HG02870 (cell line): ENCODE measurements at regions not wholly inside any gene's neighbourhood (a gene's known extent, or its start where the extent isn't known, plus 50 kb on each side); places are given as distances from the start of the nearest gene placed in this dataset.
"Not testable (repeated sequence)": the region's sequence is repeated elsewhere in the genome, so short reads cannot be mapped to it uniquely, and the experiment has no call there.

Source experiments
- ATAC-seq: cut with Tn5 transposase; IDR thresholded peaks from one replicate; pipeline ENCODE4 v1.9.1; 2021; ENCODE audit warnings: mild to moderate bottlenecking, moderate library complexity; ENCODE audit not compliant: unreplicated experiment

DNA sequence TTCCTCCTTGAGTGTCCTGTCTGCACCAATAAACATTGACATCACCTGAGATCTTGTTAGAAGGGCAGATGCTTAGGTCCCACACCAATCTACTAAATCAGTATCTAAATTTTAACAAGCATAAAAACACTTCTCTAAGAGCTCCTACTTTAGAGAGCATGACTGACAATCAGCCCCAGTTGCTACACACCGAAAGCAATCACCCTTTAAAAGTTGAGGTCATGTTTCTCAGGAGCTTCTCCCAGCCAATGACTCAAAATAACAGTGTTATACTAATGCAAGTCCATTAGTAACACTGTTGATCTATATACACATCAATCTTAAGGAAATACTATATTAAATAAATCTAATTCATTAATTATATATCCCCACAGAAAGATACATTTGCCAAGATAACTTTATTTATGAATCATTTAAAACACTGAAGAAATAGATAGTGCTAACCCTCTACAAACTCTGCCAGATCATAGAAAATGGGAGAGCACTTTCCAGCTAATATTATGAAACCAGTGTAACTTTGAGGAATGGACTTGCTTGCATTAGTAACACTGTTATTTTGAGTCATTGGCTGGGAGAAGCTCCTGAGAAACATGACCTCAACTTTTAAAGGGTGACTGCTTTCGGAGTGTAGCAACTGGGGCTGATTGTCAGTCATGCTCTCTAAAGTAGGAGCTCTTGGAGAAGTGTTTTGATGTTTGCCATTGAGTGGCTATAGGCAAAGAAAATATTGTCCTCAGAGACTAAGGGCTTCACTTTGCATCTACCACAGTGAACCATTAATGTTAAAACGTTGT lies 109.8 kb upstream of the HDX start:
- no peak for ATAC-seq

- ATAC-seq, result no peak
Measured at GRCh38 chrX:84634201-84634782, 132.0 kb upstream of the HDX start.

DNA sequence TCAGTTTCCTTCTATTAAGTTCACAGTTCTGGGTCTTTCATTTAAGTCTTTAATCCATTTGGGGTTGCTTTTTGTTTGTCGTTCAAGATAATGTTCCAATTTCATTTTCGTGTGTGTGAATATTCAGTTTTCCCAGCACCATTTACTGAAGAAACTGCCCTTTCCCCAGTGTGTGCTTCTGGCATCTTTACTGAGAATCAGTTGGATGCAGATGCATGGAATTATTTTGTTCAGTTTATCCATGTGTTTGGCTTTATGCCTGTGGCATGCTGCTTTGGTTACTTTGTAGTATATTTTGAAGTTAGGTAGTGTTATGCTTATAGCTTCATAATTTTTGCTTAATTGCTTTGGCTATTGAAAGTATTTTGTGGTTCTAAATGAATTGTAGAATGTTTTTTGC lies 163.8 kb upstream of the HDX start:
- no peak for ATAC-seq

GRCh38 chrX:84690228-84690627 lies 188.0 kb upstream of the HDX start:
- no peak for ATAC-seq

DNA sequence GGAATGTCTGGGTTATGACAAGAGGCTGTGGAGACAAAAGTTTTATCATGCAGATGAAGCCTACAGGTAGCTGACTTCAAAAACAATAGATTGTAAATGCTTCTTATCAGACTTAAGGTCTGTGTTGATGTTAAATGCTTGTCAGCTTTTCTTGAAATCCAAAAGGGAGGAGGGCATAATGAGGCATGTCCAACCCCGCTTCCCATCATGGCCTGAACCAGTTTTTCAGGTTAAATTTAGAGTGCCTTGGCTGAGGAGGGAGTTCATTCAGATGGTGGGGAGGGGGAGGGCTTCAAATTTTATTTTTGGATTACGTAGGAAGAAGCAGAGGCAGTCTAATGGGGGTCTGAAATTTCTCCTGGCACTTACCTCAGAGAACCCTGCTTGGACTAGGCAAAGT lies 207.7 kb upstream of the HDX start:
- ATAC-seq, result no peak

DNA sequence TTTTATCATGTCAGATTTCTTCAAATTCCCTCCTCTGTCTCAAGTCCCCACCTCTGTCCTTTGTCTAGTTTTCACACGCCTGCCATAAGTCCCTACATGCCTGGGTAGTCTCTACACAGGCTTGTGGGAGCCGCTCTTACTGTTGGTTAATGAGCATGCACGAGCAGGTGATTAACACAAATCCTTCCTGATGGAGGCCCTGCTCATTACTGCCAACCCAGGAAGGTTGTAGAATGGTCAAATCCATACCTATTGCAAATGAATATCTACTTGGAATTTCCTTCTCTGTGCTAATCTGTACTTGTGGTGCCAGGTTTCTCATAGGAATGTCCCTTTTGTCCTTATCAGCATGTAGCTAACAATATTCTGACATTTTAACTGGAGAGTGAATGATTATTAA lies 208.4 kb upstream of the HDX start:
- no peak for ATAC-seq

DNA sequence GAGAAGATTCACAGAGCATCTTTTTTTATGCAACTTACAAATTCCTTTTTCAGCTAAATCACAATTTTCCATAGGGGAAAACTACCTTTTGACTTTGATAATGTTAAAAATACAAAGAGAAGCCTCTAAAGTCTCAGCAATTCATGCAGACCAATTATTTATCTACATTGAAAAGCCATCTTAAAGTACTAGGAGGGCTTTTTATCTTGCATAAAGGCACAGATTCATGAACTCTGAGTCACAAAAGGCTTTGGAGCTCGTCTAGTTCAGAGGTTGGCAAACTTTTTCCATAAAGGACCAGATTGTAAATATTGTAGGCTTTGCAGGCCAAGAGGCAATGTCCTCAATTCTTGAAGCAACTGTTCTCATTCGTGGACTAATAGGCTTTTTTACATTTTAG lies 210.4 kb upstream of the HDX start:
- no peak for ATAC-seq

DNA sequence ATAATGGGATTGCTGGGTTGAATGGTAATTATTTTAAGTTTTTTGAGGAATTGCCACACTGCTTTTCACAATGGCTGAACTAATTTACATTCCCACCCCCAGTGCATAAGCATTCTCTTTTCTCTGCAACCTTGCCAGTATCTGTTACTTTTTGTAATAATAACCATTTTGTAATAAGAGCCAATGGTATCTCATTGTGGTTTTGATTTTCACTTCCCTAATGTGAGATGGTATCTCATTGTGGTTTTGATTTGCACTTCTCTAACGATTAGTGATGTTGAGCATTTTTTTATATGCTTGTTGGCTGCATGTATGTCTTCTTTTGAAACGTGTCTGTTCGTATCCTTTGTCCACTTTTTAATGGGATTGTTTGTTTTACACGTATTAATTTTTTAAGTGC lies 213.1 kb upstream of the HDX start:
- ATAC-seq, result no peak

GRCh38 chrX:84717343-84717742 lies 215.1 kb upstream of the HDX start:
- no peak for ATAC-seq

DNA sequence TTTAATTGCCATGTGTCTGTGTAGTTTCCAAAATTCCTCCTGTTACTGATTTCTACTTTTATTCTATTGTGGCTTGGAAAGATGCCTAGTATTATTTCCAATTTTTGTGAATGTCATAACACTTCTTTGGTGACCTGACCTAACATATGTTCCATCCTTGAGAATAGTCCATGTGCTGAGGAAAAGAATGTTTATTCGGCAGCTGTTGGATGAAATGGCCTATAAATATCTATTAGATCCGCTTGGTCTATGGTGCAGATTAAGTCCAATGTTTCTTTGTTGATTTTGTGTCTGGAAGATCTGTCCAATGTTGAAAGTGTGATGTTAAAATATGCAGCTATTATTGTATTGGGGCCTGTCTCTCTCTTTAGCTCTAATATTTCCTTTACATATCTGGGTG lies 219.2 kb upstream of the HDX start:
- ATAC-seq, result no peak

GRCh38 chrX:84724576-84724975 lies 222.3 kb upstream of the HDX start:
- ATAC-seq, result no peak

DNA sequence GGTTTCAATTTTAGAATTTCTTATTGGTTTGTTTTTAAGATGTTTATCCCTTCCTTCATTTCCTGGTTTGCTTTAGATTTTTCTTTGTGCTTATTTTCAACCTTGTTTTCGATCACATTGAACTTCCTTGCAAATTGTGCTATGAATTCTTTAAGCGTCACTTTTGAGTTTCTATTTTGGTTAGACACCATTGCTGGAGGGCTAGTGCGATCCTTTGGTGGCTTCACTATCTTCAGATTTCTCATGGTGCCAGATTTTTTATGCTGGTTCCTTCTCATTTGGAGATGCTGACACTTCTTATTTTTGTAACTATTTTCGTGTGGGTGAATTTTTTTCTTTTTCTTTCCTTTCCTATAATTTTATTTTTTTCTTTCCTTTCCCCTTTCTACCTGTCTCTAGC lies 227.2 kb upstream of the HDX start:
- no peak for ATAC-seq

GRCh38 chrX:84729809-84730208 lies 227.6 kb upstream of the HDX start:
- peak; percentile 100 for ATAC-seq

GRCh38 chrX:84735025-84735424 lies 232.8 kb upstream of the HDX start:
- ATAC-seq, result no peak

GRCh38 chrX:84737471-84737871 lies 235.2 kb upstream of the HDX start:
- ATAC-seq, result no peak

DNA sequence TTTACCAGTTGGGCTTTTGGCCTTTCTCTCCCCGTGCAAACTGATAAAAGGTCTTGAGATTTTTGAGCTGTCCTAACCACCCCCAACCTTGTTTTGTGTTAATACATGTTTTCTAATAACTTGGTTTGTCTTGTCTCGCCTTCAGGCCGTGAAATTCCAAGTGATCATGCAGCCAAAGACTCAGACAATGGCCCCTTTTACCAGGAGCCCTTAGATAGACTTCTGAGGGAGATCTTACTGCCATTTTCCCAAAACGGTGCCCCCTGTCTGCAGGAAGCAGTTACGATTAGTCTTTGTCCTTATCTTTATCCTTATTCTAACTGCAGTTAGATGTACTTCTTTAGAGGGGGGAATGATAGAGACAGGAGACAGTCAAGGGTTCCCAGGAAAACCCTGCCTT lies 245.3 kb upstream of the HDX start:
- ATAC-seq, result no peak

- no peak for ATAC-seq
Measured at GRCh38 chrX:84748965-84749656, 246.9 kb upstream of the HDX start.

GRCh38 chrX:84760560-84760959 lies 243.1 kb upstream of the APOOL start:
- no peak for ATAC-seq

GRCh38 chrX:84796321-84796720 lies 207.4 kb upstream of the APOOL start:
- ATAC-seq, result no peak

GRCh38 chrX:84830836-84831235 lies 172.8 kb upstream of the APOOL start:
- no peak for ATAC-seq

GRCh38 chrX:84846541-84846940 lies 157.1 kb upstream of the APOOL start:
- ATAC-seq, result not testable (repeated sequence)

DNA sequence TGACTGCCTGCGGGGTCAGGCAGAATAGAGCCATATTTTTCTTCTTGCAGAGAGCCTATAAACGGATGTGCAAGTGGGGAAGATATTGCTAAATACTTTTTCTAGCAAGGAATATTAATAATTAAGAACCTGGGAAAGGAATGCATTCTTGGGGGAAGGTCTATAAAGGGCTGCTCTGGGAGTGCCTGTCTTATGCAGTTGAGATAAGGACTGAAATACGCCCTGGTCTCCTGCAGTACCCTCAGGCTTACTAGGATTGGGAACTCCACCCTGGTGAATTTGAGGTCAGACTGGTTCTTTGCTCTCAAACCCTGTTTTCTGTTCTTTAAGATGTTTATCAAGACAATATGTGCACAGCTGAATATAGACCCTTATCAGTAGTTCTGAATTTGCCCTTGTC lies 152.5 kb upstream of the APOOL start:
- ATAC-seq, result not testable (repeated sequence)
